Dedifferentiated amniotic fluid mesenchymal stem cell (primary cell): ENCODE measurements at regions not wholly inside any gene's neighbourhood (a gene's known extent, or its start where the extent isn't known, plus 50 kb on each side); places are given as distances from the start of the nearest gene placed in this dataset.
A peak's percentile ranks its signal among the peaks of the same experiment; 100 is the strongest.

Experiments
- DNase-seq: peaks from one replicate; pipeline ENCODE4 v3.0.0-alpha.2; 2016; ENCODE audit errors: extremely low spot score

DNA sequence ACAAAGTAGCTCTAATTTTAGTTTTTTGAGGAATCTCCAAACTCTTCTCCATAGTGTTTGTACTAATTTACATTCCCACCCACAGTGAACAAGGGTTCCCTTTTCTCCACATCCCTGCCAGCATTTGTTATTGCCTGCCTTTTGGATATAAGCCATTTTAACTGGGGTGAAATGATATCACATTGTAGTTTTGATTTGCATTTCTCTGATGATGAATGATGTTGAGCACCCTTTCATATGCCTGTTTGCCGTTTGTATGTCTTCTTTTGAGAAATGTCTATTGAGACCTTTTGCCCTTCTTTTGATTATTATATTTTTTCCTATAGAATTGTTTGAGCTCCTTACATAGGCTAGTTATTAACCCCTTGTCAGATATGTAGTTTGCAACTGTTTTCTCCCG is 239.9 kb upstream of the TPM1 start:
- no peak for DNase-seq

DNA sequence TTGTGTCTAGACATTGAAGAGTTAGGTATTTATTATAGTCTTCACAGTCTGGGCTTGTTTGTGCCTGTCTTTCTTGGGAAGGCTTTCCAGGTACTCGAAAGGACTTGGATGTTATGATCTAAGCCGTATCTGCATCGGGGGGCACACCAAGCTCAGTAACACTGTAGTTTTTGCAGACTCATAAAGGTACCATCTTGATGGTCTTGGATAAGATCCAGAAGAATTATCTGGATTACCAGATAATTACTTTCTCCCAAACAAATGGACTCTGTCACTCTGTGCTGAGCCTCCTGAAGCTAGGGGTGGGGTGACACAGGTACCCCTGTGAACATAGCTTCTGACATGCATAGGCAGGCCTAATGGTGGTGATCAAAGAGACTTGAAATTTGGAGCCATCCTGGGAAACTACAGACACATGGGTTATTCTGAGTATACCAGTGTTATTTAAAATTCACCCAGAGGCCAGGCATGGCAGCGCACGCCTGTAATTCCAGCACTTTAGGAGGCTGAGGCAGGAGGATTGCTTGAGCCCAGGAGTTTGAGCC is 238.6 kb upstream of the TPM1 start:
- no peak for DNase-seq

DNA sequence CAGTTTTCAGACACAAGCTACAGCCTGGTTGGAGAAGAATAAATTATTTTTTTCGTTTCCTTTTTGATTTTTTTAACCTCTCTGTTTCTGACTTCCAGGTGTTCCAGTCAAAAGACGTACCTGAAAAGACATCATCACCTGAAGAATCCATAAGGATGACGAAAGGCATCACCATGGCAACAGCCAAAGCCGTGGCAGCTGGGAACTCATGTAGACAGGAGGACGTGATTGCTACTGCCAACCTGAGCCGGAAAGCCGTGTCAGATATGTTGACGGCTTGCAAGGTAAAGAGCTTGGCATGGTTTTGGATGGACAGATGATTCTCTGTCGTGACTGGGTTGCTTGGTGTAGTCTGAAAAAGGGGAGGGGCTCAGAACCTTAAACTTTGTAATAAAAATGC is 237.0 kb upstream of the TPM1 start:
- no peak for DNase-seq

DNA sequence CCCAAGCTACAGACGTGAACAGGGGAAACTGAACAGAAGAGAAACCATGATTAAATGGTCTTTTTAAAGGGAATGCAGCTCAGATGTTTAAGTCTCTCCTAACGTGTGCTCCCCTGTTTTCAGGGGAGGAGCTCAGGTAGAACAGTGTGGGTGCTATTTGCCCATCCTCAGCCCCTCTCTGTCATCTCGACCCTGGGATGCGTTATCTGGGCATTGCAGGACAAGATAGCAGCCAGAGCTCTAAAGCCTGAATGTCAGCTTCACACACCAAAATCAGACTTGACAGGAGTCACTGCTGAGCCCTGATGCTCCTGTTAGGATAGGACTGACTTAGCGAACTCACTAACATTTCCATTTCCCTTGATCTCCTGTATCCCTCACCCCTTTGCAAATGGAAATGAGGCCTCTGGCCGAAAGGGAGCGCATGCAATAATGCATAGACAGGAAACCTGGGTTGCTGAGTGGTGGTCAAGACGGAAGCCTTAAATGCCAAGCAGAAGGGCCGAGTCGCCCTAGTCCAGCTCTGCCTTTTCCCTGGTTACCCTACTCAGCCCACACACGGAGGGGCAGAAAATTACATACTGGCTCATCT is 234.9 kb upstream of the TPM1 start:
- DNase-seq, result no peak

DNA sequence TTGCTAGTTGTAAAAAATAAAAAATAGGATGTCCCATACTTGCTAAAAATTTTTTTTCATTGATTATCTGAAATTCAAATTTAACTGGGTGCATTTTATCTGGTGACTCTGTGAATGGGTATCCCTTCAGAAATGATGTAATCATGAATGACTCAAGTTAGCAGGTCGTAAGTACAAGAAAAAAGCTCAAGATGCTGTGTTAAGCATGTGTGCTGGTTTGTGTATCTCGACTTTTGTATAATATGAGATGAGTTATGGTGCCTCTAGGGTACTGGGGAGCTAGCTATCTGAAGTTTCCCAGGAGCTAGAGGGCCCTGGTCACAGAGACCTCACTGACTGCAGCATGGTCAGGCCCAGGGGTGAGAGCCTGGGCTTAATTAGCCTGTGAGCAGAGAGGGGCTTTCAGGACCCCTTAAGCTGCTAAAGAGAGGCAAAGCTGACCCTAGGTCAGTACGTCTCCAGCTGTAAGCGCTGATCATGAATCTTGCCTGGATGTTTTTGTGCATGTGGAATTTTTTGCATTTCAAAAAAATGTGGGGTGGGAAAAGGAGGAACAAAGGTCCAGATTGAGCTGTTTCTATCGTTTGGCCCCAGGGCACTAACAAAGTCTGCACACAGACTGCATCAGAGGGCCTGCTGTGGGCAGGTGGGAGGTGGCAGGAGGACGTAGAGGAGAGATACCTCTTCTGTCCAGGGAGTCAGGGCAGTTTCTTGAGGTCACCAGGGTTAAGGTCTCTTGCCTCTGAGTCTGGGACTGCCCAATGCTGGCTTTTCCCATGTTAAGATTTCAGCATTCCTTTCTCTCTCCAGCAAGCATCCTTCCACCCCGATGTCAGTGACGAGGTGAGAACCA is 233.2 kb upstream of the TPM1 start:
- peak; percentile 23 for DNase-seq

DNA sequence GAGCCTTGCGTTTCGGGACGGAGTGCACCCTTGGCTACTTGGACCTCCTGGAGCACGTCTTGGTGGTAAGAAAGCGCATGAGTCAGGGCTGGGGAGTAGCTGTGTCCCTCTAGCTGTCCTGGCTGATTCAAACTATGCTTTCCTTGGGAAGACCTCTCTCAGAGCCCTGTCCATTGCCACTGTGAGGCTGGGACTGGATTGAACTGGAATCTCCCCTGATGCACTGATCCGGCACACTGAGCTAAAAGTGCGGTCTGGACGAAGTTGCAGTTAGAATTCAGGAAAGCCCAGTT is 232.6 kb upstream of the TPM1 start:
- no peak for DNase-seq

DNA sequence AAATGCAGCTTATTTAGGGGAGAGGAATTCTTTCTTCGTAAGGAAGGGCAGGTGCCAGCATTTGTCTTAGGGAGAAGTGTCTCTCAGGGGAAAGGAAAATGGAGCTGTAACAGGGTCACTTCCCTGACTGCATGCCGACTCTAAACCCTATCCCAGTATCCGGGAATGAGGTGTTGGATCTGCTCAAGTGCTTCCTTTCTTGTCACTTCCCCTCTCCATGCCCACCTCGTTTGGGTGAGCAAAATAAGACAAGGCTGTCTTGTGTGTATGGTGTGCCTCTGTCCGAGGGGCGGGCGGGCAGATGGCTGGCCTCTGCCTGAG is 230.1 kb upstream of the TPM1 start:
- DNase-seq, result no peak

DNA sequence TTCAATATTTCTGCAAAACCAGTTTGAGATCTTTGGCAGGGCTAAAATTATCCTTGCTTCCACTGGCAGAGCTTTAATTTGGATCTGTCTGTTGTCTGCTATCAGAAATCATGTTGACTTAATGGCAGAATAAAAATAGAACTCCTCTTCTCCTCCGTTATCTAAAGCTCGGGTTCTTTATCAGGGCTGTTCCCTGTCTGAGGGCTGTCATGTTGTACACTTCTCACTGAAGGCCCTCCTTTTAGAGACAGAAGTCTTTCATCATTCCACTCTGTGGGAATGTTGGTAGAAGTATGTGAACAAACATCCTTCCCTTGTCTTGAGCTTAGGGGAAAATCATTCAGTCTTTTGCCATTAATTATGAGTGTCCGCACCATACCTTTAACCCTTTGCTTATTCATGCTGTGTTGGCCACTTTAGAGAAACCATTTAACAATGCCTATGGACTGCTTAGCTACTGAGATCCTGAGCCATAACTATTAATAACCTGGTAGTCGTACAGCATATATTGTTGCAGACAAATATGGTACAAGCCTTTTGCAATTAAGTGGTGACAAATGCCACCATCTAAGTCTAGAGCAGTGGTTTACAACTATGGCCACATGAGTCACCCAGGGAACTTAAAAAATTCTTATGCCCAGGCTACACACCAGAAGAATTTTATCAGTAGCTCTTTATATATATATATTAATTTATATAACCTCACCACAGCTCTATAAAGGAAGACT is 226.0 kb upstream of the TPM1 start:
- no peak for DNase-seq

DNA sequence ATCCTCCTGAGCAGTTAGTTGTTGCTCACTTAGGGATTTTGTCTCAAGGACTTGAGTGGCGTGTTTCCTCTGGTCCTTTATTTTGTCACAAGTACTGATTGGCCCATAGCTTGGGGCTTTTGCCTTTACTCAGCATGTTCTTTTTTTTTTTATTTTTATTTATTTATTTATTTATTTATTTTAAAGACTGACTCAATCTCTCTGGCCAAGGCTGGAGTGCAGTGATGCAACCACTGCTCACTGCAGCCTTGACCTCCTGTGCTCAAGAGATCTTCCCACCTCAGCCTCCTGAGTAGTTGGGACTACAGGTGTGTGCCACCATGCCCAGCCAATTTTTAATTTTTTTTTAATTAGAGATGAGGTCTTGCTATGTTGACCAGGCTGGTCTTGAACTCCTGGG is 223.9 kb upstream of the TPM1 start:
- no peak for DNase-seq

DNA sequence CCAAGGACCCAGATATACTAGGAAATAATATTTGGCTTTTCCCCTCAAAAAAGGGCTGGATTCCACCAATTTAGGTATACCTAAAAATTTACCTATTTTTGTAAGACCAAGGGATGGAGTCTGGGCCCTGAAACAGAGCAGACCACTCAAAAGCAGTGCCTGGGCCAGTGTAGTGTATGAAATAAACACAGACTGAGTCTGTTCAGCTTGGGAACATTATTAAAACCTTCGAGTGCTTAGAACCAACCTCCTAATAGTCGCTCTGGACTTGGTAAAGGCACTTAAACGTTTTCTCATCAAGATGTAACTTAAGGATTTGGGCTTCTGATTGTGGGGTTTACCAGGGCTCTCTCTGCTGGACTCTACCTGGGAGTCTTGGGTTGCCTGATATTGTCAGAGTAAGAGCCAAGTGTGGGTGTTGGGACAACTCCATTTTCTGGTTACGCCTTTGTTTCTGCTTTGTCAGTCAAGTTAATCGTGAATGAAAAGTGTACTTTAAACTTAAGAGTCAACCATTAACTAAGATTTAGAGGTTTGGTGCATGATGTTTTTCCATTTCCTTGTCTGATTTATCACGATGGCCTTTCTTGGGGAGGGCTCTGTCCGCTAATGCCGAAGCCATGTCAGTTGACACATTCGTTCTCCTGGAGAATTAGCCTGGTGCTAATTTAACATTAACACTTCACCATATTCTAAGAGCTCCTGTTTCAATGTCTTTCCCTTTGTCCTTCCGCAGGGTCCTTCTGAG is 221.0 kb upstream of the TPM1 start:
- no peak for DNase-seq

DNA sequence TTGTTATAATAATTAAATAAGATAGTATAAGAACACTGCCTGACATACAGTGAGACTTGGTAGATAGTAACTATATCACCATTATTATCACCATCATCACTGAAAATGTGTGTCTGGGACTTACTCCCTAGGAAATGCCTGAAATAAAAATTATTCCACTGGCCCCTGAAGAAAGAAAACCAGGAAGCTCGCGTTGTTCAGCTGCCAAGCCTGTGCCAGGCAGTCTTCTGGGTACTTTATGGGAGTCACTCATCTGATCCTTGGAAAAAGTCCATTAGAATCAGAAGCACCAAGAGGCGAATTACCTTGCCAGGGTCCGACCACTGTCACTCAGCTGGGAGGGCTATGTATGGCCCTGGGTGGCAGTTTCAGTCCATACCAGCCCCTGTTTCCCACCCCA is 220.3 kb upstream of the TPM1 start:
- DNase-seq, result no peak

DNA sequence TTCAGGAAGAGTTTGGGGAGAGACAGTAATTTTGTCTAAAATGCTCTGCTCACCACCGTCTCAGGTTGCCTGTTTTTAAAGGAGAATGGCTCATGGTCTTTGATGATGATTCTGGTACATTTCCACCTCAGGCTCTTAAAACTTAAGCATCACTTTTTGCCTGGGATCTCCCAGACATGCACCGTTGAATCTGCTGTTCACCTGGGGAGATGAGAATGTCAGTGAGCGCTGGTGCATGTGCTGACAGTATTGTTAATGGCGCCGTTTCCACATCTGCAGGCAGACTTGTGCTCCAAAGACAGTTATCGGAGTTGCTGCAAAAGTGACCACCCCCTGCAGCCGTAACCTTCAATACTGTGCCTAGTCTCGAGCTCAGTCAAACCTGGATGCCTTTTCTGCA is 219.0 kb upstream of the TPM1 start:
- no peak for DNase-seq

DNA sequence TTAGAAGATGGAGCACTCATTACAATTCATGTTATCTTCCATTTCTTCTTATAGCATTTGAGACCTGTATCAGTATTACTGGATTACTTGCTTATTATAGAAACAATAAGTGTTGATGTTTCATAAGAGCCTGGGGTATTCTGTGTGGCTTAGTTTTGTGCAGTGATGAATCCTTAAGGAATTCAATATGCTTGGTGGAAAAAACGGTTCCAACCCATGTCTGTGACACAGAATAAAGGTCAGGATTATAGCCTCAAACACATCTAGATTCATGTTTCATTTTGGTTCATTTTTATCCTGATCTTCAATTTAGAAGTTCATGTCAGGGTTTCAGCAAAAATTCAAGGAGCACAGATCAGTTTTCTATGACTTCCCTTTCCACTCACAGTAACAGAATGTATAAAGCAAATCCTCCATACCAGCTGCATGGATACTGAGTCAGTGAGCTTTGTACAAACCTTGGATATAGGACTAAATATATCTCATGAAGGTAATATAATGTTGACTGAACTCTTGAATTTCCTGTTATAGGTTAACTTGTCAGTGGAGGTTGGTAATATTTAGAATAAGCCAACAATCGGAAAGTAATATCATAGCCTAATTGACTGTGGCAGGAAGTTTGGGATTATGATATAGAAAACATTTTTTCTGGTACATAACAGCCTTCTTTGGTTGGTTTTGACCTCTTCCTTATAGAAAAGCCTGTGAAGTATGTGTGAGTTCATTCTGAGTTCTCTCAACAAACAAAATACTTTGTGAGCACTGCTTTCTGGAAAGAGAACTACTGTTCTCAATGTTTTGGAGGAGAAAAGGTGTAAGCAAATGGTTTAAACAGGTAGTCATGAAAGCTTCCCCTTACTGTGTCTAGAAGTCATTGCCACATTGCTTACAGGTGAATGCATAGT is 218.2 kb upstream of the TPM1 start:
- peak; percentile 78 for DNase-seq

DNA sequence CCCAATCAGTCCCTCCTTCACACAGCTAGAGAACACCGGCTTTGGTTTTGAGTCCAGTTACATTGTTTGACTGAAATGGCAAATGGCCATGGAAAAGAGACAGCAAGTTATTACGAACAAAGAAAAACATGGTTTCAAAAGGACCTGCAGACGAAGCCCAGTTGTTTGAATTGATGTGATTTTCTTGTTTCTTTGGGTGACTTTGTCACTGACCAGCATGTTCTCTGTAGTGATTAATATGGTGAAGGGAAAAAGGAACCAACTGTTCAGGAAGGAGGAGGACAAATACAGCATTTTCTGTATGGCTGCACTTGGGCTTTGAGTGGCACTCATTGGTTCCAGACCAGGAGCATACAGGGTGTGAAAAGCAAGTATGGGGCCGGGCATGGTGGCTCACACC is 217.4 kb upstream of the TPM1 start:
- DNase-seq, result no peak

DNA sequence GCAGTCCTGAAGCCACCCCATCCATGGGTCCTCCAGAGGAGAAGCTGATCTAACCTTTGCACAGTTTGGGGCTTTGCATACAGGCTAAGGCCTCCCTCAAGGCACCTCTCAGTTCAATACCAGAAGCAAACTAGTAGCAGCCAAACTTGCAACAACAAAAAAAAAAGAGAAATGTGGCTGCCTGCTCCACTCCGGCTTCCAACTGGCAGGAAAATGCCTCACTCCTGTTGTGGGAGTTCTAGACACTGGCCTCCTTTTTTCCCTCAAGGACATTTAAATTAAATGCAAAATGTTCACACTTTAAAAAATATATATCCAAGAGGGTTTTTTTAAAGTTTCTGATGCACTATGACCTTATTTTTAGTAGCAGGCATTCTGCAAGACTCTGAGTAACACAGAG is 216.0 kb upstream of the TPM1 start:
- DNase-seq, result no peak

DNA sequence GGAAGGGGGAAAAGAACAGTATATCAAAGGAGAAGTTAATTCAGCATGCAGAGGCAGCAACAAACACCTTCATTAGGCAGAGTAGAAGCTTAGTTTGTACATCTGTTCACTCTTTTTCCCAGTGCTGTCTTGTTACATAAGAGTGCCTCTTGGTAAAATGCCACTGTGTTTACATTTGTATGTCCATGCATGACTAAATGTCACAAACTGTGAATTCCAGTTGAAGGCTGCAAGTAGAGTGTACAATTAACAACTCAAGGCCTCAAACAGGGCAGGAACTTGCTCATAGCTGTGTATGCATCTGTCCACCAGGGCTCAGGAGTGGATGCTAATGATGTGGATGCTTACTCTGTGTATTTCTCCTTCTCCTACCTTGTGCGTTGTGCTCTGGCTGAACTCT is 214.2 kb upstream of the TPM1 start:
- no peak for DNase-seq

DNA sequence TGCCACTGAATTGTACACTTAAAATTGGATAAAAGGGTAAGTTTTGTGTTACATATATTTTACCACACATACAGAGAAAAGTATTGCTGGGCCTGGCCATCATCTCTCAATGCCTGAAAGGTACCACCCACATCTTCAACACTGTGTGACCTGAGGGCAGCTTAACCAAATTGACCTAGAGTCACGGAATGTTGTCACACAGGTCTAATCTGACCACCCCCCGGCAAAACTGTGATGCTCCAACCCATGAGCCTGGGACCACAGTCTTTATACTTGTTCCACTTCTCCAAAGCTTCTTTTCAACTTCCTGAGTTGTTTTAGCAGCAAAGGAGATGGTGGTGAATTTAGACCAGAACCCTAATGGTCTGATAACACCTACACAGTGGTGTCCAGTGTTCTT is 210.3 kb upstream of the TPM1 start:
- DNase-seq, result no peak

DNA sequence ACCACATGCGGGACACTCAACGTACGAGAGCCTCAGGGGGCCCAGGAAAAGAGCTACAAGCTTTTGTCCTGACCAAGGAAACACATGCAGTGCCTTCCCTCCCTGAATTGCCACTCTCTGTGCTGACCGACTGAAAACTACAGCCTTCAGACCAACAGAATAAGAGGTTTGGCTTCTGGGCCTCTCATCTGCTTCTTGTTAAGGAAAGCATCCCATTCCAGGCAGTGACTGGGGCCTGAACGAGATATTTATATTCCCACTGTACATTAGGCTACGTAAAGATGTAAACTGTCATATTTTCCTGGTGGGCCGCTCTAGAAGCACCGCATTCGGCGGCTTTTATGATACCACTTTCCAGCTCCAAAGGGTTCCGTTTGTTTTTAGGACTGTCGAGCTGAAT is 208.9 kb upstream of the TPM1 start:
- DNase-seq, result no peak

DNA sequence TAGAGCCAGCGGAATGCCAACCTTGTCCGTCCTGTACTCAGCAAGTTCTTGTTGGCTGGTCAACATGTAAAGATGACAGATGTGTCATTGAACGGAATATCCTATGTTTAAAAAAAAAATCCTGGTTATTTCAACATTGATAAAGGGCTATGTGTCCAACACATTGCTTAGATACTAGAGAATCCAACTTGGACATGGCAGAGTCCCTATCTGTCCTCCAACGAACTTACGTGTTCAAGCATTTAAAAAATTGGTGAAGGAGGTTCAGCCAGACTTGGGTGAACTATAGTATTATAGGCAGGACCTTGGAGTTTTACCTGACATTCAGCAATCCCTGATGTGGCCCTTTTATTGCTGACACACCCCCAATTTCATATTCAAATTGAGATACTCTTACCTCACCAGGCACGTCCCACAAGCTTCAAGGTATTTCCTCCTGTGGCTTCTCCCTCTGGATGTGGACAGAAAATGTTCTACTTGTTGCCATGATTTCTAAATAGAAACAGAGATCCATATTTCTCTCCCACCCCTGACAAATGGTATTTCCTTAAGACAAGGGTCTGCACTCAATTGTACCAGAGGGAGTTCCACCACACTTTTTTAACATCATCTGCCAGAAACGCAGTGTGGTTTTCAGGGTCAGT is 207.7 kb upstream of the TPM1 start:
- no peak for DNase-seq

DNA sequence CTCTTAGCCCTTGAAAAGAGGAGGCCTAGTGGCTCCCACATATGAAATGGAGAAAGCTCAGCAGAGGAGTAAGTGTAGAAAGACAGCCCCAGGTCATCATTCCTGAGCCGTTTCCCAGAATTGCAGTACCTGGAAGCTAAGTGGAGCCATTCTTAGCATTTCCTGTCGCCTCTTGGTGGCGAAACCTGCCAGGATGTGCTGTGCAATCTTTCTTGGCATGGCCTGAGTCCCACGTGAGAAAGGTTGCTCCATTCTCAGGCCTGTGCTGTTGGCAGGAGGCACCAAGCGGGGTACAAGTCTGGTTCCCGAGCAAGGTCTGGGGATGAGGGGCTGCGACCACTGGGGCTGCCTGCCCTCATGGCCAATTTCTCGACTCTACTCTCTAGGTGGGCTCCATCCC is 207.2 kb upstream of the TPM1 start:
- no peak for DNase-seq

DNA sequence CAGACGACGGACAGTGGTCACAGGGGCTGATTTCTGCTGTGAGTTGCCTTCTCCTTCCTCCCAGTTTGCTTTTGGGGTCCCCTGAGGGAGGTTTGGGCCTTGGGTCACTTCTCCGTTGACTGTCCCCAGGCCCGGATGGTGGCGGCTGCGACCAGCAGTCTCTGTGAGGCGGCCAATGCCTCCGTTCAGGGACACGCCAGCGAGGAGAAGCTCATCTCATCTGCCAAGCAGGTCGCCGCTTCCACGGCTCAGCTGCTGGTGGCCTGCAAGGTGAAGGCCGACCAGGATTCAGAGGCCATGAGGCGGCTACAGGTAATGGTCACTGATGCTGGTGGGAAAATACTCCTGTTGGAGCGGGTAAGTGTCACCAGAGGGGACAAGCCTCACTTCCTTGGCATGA is 206.8 kb upstream of the TPM1 start:
- DNase-seq, result no peak
